ENCODE measurements at regions not wholly inside any gene's neighbourhood (a gene's known extent, or its start where the extent isn't known, plus 50 kb on each side); places are given as distances from the start of the nearest gene placed in this dataset.

GRCh38 chr10:121058082-121058481, 206.9 kb downstream of the WDR11 start (continued):
- TF ChIP-seq, protein P1, sequence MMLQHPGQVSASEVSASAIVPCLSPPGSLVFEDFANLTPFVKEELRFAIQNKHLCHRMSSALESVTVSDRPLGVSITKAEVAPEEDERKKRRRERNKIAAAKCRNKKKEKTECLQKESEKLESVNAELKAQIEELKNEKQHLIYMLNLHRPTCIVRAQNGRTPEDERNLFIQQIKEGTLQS (IDR thresholded peaks at IDR 0.05) = no peak
- no peak for TF ChIP-seq ZFX (IDR thresholded peaks at IDR 0.05)
- no peak for TF ChIP-seq ZNF274 (IDR thresholded peaks at IDR 0.05; ENCODE audit: low read depth, low read length)

DNA sequence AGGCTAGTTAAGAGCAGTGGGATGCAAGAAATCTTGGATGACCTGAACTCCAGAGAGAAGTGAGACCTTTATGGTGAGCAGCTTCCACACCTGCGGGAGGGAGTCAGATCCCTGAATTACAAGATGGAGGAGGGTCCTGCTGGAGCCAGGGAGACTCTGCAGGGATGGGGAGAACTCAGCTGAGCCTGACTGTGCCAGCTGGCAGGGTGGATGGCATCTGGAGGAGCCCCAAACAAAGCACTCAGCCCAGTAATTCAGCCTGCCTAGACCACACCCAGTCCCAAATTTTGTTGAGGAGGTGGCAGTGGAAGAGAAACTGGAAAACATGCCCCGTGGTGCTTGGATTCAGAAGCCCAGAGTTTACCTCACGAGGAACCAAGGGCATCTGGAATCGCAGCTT, 208.2 kb downstream of the WDR11 start:
- Histone ChIP-seq H3K4me3 (replicated peaks in 1 of 2; ENCODE audit: low read depth in 1 of 2, low read length in 2 of 2) (no peak overlapping the region), H3K27ac (ENCODE audit: low read depth, low read length) (no peak overlapping the region), H3K36me3 (ENCODE audit: control insufficient read depth in 1 of 2, insufficient read depth in 2 of 2, low read length in 2 of 2) (no peaks in the 10 kb centered on the region), H3K9me2 (ENCODE audit: insufficient read depth) (no peaks in the 10 kb centered on the region), H2AFZ (ENCODE audit: low read depth, low read length, poor library complexity, severe bottlenecking) (no peak overlapping the region), H3K79me2 (ENCODE audit: insufficient read depth, low read length) (no peaks in the 10 kb centered on the region), H3K4me1 (ENCODE audit: control insufficient read depth in 1 of 2, insufficient read depth in 2 of 2, low read length in 2 of 2) (no peaks in the 10 kb centered on the region), H3K9me3 (ENCODE audit: control insufficient read depth in 1 of 2, insufficient read depth in 1 of 2, low read depth in 1 of 2, low read length in 2 of 2) (no peaks in the 10 kb centered on the region), H3K4me2 (ENCODE audit: low read length) (no peak overlapping the region), H3K9ac (ENCODE audit: low read length) (no peak overlapping the region), H4K20me1 (ENCODE audit: insufficient read depth) (no peaks in the 10 kb centered on the region), H3K27me3 (ENCODE audit: insufficient read depth, low read length) (no peaks in the 10 kb centered on the region)
- no TSS peak for BruUV-seq (replicated peaks)
- intact Hi-C loops (cut with micrococcal nuclease) = no loop called here
- TF ChIP-seq, protein P2, sequence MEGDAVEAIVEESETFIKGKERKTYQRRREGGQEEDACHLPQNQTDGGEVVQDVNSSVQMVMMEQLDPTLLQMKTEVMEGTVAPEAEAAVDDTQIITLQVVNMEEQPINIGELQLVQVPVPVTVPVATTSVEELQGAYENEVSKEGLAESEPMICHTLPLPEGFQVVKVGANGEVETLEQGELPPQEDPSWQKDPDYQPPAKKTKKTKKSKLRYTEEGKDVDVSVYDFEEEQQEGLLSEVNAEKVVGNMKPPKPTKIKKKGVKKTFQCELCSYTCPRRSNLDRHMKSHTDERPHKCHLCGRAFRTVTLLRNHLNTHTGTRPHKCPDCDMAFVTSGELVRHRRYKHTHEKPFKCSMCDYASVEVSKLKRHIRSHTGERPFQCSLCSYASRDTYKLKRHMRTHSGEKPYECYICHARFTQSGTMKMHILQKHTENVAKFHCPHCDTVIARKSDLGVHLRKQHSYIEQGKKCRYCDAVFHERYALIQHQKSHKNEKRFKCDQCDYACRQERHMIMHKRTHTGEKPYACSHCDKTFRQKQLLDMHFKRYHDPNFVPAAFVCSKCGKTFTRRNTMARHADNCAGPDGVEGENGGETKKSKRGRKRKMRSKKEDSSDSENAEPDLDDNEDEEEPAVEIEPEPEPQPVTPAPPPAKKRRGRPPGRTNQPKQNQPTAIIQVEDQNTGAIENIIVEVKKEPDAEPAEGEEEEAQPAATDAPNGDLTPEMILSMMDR (IDR thresholded peaks at IDR 0.05 in 2 of 3, conservative IDR thresholded peaks at IDR 0.05 in 1 of 3; ENCODE audit: borderline replicate concordance in 1 of 3, insufficient read depth in 1 of 3, low read depth in 2 of 3, low read length in 2 of 3) = no peak
- TF ChIP-seq TCF7L2 (IDR thresholded peaks at IDR 0.05; ENCODE audit: borderline replicate concordance, extremely low read depth, insufficient read depth, insufficient read length) (no peak), SP1 (IDR thresholded peaks at IDR 0.05; ENCODE audit: low read depth) (no peak), ELF1 (IDR thresholded peaks at IDR 0.05; ENCODE audit: borderline replicate concordance, low read depth) (no peak), ZNF274 (IDR thresholded peaks at IDR 0.05; ENCODE audit: low read depth, low read length) (no peak), ZFX (IDR thresholded peaks at IDR 0.05) (no peak), CBX3 (IDR thresholded peaks at IDR 0.05; ENCODE audit: low read depth) (no peak)
- TF ChIP-seq, protein P3, sequence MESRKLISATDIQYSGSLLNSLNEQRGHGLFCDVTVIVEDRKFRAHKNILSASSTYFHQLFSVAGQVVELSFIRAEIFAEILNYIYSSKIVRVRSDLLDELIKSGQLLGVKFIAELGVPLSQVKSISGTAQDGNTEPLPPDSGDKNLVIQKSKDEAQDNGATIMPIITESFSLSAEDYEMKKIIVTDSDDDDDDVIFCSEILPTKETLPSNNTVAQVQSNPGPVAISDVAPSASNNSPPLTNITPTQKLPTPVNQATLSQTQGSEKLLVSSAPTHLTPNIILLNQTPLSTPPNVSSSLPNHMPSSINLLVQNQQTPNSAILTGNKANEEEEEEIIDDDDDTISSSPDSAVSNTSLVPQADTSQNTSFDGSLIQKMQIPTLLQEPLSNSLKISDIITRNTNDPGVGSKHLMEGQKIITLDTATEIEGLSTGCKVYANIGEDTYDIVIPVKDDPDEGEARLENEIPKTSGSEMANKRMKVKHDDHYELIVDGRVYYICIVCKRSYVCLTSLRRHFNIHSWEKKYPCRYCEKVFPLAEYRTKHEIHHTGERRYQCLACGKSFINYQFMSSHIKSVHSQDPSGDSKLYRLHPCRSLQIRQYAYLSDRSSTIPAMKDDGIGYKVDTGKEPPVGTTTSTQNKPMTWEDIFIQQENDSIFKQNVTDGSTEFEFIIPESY (IDR thresholded peaks at IDR 0.05; ENCODE audit: extremely low read depth, insufficient replicate concordance, low read length) = no peak
- ChIA-PET RAD21 (ENCODE audit: low non-redundant PET in 1 of 2, low total read pairs in 2 of 2, uncharacterized antibody in 2 of 2, unreplicated experiment in 2 of 2) (no interaction called here), CTCF (no interaction called here), POLR2A (no interaction called here)
- no peak for ATAC-seq
- no peak for DNase-seq (ENCODE audit: low read depth, low spot score)
